Type B pancreatic cell (in vitro differentiated cells): ENCODE measurements at regions not wholly inside any gene's neighbourhood (a gene's known extent, or its start where the extent isn't known, plus 50 kb on each side); places are given as distances from the start of the nearest gene placed in this dataset.

Experiments
- DNase-seq: peaks from one replicate; pipeline ENCODE4 v3.0.0; 2021; ENCODE audit warnings: mixed read lengths; ENCODE audit not compliant: unreplicated experiment; ENCODE audit errors: extremely low spot score
- H3K27ac Mint-ChIP-seq: 2 replicates; pipeline ENCODE4 v1.8.0; 2021; ENCODE audit warnings: mild to moderate bottlenecking, mixed read lengths
- H3K27me3 Mint-ChIP-seq: 2 replicates; pipeline ENCODE4 v1.8.0; 2021; ENCODE audit warnings: mixed read lengths
- H3K36me3 Mint-ChIP-seq: 2 replicates; pipeline ENCODE4 v1.8.0; 2021; ENCODE audit warnings: mixed read lengths
- H3K4me1 Mint-ChIP-seq: one replicate; pipeline ENCODE4 v1.8.0; 2021; ENCODE audit warnings: mixed read lengths; ENCODE audit not compliant: unreplicated experiment
- H3K4me3 Mint-ChIP-seq: 2 replicates; pipeline ENCODE4 v1.8.0; 2021; ENCODE audit warnings: mild to moderate bottlenecking, mixed read lengths
- H3K9me3 Mint-ChIP-seq: 2 replicates; pipeline ENCODE4 v1.8.0; 2021; ENCODE audit warnings: mixed read lengths
- CTCF ChIP-seq: fragments of 200-600 bp; sonication (generic); conservative IDR thresholded peaks from 2 replicates; pipeline ENCODE4 v1.5.0; 2021; ENCODE audit warnings: antibody characterized with exemption, mild to moderate bottlenecking

GRCh38 chr7:13708670-13709069 lies 280.8 kb downstream of the ETV1 start:
- TF ChIP-seq CTCF: no peak
- Mint-ChIP-seq H3K9me3 (no peaks in the 10 kb centered on the region), H3K27me3 (no peaks in the 10 kb centered on the region), H3K36me3 (peaks cover 3% of the 10 kb centered on the region), H3K4me3 (no peak overlapping the region), H3K4me1 (no peaks in the 10 kb centered on the region), H3K27ac (no peak overlapping the region)
- DNase-seq: no peak

- Mint-ChIP-seq H3K27me3 (no peaks in the 10 kb centered on the region), H3K4me3 (no peak overlapping the region), H3K27ac (no peak overlapping the region), H3K4me1 (no peaks in the 10 kb centered on the region), H3K9me3 (no peaks in the 10 kb centered on the region), H3K36me3 (peaks cover 3% of the 10 kb centered on the region)
- no peak for TF ChIP-seq CTCF
- DNase-seq: no peak
Measured at GRCh38 chr7:13713092-13713491, 276.4 kb downstream of the ETV1 start.

GRCh38 chr7:13715534-13715933 lies 273.9 kb downstream of the ETV1 start:
- Mint-ChIP-seq H3K9me3 (no peaks in the 10 kb centered on the region), H3K36me3 (peaks cover 3% of the 10 kb centered on the region), H3K27ac (no peak overlapping the region), H3K4me3 (no peak overlapping the region), H3K4me1 (no peaks in the 10 kb centered on the region), H3K27me3 (no peaks in the 10 kb centered on the region)
- TF ChIP-seq CTCF: no peak
- DNase-seq: no peak

- Mint-ChIP-seq H3K36me3 (peaks cover 3% of the 10 kb centered on the region), H3K4me1 (no peaks in the 10 kb centered on the region), H3K4me3 (no peak overlapping the region), H3K27ac (no peak overlapping the region), H3K27me3 (no peaks in the 10 kb centered on the region), H3K9me3 (no peaks in the 10 kb centered on the region)
- TF ChIP-seq CTCF: no peak
- no peak for DNase-seq
Measured at GRCh38 chr7:13717031-13717430, 272.4 kb downstream of the ETV1 start.

- no peak for TF ChIP-seq CTCF
- Mint-ChIP-seq H3K4me3 (no peak overlapping the region), H3K9me3 (peaks cover 5% of the 10 kb centered on the region), H3K27ac (no peak overlapping the region), H3K36me3 (no peaks in the 10 kb centered on the region), H3K4me1 (no peaks in the 10 kb centered on the region), H3K27me3 (no peaks in the 10 kb centered on the region)
- no peak for DNase-seq
Measured at GRCh38 chr7:13724191-13724976, 265.1 kb downstream of the ETV1 start.
